ENCODE measurements at regions not wholly inside any gene's neighbourhood (a gene's known extent, or its start where the extent isn't known, plus 50 kb on each side); places are given as distances from the start of the nearest gene placed in this dataset.

DNA sequence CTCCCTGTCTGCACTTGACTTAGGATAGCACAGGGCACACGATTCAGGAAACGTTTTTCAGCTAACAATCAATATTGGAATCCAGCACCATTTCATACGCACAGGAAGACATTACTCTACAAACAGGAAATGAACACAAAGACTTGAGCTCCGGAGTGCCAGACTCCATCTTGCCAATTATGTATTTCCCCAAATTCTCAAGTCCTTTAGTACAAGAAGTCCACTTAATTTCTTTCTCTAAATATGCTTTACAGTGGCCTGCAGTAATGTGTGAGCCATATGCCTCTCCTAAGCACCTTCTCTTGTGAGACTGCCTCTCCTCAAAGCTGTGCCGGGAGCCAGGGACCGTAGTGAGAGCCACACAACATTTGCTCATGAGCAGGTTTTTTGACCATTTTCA is 168.2 kb downstream of the THBS2 start:
- no peak for TF ChIP-seq POLR2A (IDR thresholded peaks at IDR 0.05)
- TF ChIP-seq, protein P1, sequence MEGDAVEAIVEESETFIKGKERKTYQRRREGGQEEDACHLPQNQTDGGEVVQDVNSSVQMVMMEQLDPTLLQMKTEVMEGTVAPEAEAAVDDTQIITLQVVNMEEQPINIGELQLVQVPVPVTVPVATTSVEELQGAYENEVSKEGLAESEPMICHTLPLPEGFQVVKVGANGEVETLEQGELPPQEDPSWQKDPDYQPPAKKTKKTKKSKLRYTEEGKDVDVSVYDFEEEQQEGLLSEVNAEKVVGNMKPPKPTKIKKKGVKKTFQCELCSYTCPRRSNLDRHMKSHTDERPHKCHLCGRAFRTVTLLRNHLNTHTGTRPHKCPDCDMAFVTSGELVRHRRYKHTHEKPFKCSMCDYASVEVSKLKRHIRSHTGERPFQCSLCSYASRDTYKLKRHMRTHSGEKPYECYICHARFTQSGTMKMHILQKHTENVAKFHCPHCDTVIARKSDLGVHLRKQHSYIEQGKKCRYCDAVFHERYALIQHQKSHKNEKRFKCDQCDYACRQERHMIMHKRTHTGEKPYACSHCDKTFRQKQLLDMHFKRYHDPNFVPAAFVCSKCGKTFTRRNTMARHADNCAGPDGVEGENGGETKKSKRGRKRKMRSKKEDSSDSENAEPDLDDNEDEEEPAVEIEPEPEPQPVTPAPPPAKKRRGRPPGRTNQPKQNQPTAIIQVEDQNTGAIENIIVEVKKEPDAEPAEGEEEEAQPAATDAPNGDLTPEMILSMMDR (IDR thresholded peaks at IDR 0.05) = no peak
